ENCODE measurements at regions not wholly inside any gene's neighbourhood (a gene's known extent, or its start where the extent isn't known, plus 50 kb on each side); places are given as distances from the start of the nearest gene placed in this dataset.

DNA sequence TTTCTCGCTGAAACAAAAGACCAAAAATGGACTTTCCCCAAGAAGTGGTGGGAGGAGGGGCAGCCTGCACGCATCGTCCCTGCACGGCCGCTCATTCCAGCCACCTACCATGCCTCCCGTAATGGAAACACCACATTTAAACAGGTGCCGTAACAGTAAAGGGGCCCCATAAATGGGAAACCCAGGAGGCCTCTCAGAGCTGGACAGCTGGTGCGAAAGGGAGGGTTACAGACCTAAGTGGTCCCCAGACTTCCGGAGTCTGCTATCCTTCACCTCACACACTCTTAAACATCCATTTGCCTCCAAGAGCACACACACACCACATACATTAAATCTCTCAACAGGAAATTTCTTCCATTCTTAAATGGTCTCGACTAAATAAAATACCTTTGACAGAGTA is 120.7 kb upstream of the SOD1 start:
- ATAC-seq (ENCODE audit: insufficient number of reproducible peaks, low FRiP score, low read depth): no peak
- no peak for DNase-seq (ENCODE audit: low spot score)
- no peaks in the 10 kb centered on the region for H3K4me1 ChIP-seq (ENCODE audit: control insufficient read depth in 1 of 2, low read depth in 2 of 2)
- no peak overlapping the region for H3K4me3 ChIP-seq
- TF ChIP-seq, protein P1, sequence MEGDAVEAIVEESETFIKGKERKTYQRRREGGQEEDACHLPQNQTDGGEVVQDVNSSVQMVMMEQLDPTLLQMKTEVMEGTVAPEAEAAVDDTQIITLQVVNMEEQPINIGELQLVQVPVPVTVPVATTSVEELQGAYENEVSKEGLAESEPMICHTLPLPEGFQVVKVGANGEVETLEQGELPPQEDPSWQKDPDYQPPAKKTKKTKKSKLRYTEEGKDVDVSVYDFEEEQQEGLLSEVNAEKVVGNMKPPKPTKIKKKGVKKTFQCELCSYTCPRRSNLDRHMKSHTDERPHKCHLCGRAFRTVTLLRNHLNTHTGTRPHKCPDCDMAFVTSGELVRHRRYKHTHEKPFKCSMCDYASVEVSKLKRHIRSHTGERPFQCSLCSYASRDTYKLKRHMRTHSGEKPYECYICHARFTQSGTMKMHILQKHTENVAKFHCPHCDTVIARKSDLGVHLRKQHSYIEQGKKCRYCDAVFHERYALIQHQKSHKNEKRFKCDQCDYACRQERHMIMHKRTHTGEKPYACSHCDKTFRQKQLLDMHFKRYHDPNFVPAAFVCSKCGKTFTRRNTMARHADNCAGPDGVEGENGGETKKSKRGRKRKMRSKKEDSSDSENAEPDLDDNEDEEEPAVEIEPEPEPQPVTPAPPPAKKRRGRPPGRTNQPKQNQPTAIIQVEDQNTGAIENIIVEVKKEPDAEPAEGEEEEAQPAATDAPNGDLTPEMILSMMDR (IDR thresholded peaks at IDR 0.05): no peak
- no peak overlapping the region for H3K27ac ChIP-seq
- no peaks in the 10 kb centered on the region for H3K27me3 ChIP-seq (replicated peaks; ENCODE audit: insufficient read depth)
- H3K9me3 ChIP-seq: no peaks in the 10 kb centered on the region
- H3K36me3 ChIP-seq: no peaks in the 10 kb centered on the region

GRCh38 chr21:31537872-31538576 is 121.5 kb upstream of the SOD1 start:
- no peak overlapping the region for H3K4me3 ChIP-seq
- H3K4me1 ChIP-seq (ENCODE audit: control insufficient read depth in 1 of 2, low read depth in 2 of 2): no peaks in the 10 kb centered on the region
- no peak for ATAC-seq (ENCODE audit: insufficient number of reproducible peaks, low FRiP score, low read depth)
- DNase-seq (ENCODE audit: low spot score): no peak
- no peaks in the 10 kb centered on the region for H3K36me3 ChIP-seq
- no peaks in the 10 kb centered on the region for H3K9me3 ChIP-seq
- H3K27ac ChIP-seq: no peak overlapping the region
- no peaks in the 10 kb centered on the region for H3K27me3 ChIP-seq (replicated peaks; ENCODE audit: insufficient read depth)
- TF ChIP-seq, protein P1 (IDR thresholded peaks at IDR 0.05): no peak

DNA sequence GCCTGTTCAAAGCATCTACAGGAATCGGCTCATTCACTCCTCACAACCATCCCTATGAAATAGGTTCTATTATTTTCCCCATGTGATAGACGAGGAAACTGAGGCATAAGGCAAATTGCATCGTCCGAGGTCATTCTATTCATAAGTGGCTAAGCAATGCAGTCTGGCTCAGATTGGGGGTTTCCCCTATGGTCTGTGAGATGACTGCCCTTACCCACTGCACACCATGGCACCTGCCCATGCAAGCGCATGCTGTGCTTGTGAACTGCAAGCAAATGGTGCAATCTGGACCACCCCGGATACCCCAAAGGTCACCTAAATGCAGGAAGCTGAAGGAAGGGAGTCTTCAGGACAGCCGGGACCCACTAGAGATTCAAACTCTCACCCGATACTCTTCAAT is 123.4 kb upstream of the SOD1 start:
- DNase-seq (ENCODE audit: low spot score): no peak
- TF ChIP-seq, protein P1 (IDR thresholded peaks at IDR 0.05): no peak
- H3K4me3 ChIP-seq: no peak overlapping the region
- no peaks in the 10 kb centered on the region for H3K36me3 ChIP-seq
- no peak overlapping the region for H3K27ac ChIP-seq
- H3K9me3 ChIP-seq: no peaks in the 10 kb centered on the region
- H3K4me1 ChIP-seq (ENCODE audit: control insufficient read depth in 1 of 2, low read depth in 2 of 2): no peaks in the 10 kb centered on the region
- H3K27me3 ChIP-seq (replicated peaks; ENCODE audit: insufficient read depth): no peaks in the 10 kb centered on the region
- ATAC-seq (ENCODE audit: insufficient number of reproducible peaks, low FRiP score, low read depth): no peak

DNA sequence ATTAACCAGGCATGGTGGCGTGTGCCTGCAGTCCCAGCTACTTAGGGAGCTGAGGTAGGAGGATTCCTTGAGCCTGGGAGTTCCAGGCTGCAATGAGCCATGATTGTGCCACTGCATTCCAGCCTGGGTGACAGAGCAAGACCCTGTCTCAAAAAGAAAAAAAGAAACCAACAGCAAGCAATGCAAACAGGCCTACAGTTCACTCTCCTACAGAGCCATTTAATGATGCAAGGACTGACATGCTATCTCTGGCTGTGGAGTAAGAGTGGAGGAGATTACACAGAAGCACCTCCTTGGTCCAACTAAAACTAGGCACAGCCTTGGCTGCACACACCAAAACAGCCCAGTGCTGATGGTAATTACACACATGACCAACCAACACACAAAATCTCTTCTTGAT is 127.5 kb upstream of the SOD1 start:
- H3K36me3 ChIP-seq: no peaks in the 10 kb centered on the region
- no peak overlapping the region for H3K27ac ChIP-seq
- ATAC-seq (ENCODE audit: insufficient number of reproducible peaks, low FRiP score, low read depth): no peak
- no peaks in the 10 kb centered on the region for H3K27me3 ChIP-seq (replicated peaks; ENCODE audit: insufficient read depth)
- H3K4me3 ChIP-seq: no peak overlapping the region
- no peaks in the 10 kb centered on the region for H3K4me1 ChIP-seq (ENCODE audit: control insufficient read depth in 1 of 2, low read depth in 2 of 2)
- TF ChIP-seq, protein P1 (IDR thresholded peaks at IDR 0.05): no peak
- no peak for DNase-seq (ENCODE audit: low spot score)
- no peaks in the 10 kb centered on the region for H3K9me3 ChIP-seq

DNA sequence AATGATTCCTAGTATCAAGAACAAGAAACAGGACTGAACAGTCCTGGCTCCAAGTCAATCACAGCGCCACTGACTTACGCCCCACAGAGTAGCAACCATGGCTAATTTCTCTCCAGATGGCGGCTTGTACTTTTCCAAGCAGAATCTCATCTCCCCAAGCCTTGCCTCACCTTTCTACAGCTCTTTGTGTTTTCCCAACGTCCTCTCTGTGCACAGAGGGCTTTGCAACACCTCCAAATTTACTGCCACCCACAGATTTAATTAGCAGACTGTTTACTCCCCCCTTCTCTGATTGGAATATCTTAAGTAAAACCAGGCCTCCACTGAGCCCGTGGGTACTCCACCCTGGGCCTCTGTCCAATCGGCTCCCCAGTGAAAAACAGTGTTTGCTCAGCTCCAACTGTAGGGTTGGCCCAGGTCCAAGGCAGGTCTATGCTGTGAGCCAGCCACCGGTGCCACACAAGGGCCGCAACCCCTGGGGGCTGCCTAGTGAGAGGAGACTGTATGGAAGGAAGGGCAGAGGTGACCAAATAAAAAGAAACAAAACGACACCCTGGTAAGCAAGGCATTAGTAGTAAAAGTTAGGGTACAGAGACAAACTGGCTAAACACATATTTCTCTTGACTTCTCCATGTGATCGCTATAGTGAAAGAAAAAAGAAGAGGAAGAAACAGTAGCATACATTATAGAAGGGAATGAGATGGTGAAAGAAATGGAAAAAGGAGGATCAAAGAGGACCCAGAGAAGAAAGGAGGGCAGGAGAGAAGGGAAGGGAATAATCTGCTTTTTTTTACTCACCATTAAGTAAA is 128.4 kb upstream of the SOD1 start:
- ATAC-seq (ENCODE audit: insufficient number of reproducible peaks, low FRiP score, low read depth) (no peak), DNase-seq (ENCODE audit: low spot score) (no peak)
- Histone ChIP-seq H3K4me3 (no peak overlapping the region), H3K27me3 (replicated peaks; ENCODE audit: insufficient read depth) (no peaks in the 10 kb centered on the region), H3K27ac (no peak overlapping the region), H3K4me1 (ENCODE audit: control insufficient read depth in 1 of 2, low read depth in 2 of 2) (no peaks in the 10 kb centered on the region), H3K36me3 (no peaks in the 10 kb centered on the region), H3K9me3 (no peaks in the 10 kb centered on the region)
- TF ChIP-seq, protein P1 (IDR thresholded peaks at IDR 0.05): no peak

All from thoracic aorta (tissue), 2 donors.